GM21515 (cell line): ENCODE measurements at regions not wholly inside any gene's neighbourhood (a gene's known extent, or its start where the extent isn't known, plus 50 kb on each side); places are given as distances from the start of the nearest gene placed in this dataset.

Source experiments
- ATAC-seq: cut with Tn5 transposase; IDR thresholded peaks from one replicate; pipeline ENCODE4 v1.9.1; 2021; ENCODE audit not compliant: unreplicated experiment

- ATAC-seq: no peak
These were observed 308.3 kb upstream of the USP25 start for GRCh38 chr21:15421441-15421881.

- ATAC-seq: no peak
These were observed 307.8 kb upstream of the USP25 start for GRCh38 chr21:15421947-15422346.

GRCh38 chr21:15422783-15423182 is 307.0 kb upstream of the USP25 start:
- ATAC-seq: no peak

DNA sequence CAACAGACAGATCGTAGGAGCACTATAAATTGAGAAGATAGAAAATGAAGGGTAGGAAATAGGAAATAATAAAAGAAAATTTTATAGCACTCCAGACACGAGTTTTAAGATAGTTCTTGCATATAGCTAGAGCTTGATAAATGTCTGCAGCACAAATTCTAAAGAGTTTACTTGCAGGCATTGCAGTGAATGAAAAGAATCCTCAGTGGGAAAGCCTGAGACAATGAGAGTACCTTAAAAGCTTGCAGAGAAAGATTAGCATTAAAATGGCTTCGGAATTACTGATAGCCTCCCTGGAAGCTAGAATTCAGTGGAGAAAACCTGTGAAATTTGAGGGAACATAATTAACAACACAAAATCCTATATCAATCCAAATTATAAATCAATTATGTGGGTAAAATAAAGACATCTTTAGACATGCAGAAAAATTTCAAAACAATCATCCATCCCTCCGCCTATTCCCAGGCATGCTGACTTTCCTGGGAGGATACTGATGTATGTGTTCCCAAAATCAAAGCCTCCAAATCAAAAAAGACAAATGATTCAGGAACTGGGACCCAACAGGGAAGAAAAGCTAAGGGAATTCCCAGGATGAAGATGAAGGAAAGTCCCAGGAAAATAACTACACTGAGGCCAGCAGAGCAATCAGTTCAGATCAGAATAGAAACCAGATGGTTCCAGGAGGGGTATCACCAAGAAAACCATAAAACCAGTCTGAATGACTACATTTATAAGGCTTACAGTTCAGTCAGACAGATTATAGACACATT is 305.9 kb upstream of the USP25 start:
- ATAC-seq: no peak

DNA sequence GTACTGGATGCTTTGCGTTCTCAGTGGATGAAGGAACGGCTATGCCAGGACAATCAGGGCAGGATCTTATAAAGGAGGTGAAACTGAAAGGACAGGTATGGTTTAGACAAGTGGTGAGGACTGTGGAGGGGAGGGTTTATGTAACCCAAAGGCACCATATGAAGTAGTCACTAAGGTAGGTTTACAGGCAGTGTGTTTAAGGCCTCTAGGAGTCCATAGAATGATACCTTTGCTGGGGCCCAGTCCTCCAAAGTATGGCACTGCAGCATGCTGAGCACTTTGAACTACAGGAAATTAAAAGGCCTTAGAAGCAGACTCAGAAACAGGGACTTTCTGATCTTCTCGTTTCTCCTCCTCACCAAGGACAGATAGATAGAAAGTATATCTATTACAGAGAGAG is 304.7 kb upstream of the USP25 start:
- no peak for ATAC-seq

- no peak for ATAC-seq
These were observed 299.8 kb upstream of the USP25 start for GRCh38 chr21:15430023-15430422.

DNA sequence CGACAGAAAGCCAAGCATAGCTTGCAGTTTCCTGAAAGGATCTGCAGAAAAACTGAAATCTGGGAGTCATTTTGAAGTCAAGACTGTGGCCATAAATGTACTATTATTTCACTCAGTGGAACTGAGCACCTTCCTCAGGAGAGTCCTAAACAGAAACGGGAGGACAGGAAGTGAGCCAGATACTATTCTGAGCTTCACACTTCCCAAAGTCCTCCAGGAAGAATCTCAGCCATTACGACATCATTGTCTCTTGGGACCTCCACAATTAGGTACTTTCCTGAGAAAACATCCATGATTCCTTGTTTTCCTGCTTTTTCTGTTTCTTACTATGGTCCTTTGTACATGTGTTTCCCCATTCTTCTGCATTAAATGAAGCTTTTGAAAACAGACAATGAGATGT is 299.2 kb upstream of the USP25 start:
- no peak for ATAC-seq

- ATAC-seq: no peak
These were observed 298.7 kb upstream of the USP25 start for GRCh38 chr21:15431053-15431452.

DNA sequence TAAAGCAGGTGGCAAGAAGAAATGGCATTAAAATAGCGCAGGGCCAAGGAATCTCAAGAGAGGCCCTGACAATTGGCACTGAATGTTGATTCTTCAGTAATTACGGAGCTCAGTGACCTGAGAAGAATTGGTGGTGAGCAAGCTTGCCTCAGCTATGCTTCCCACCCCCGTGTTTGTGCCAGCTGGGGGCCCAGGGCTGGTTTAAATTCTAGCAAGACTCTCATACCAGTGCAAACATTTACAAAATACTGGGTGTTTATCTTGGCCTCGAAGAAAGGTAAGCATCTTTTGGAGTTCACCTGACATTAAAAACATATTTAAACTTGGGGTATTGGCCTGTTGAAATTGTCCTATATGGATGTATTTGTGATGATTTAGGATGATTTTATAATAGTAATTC is 296.7 kb upstream of the USP25 start:
- no peak for ATAC-seq

GRCh38 chr21:15434163-15434905 is 295.4 kb upstream of the USP25 start:
- no peak for ATAC-seq

DNA sequence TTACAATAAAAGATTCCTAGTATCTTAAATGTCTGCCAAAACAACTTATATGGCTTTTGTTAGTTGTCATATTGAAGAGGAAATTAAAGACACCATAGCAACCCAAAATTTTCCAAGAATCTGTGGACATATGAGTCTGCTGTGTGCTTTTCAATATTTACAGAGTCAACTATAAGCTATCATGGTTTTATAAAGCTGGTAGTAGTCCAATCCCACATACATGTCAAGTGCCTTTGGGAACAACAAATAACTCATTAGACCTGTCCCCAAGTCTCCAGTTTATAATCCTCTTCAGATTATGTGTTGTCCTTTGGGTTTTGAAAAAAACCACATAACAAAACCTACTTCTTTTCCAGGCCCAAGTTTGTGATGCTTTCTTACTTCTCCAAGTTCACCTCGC is 293.8 kb upstream of the USP25 start:
- ATAC-seq: no peak

DNA sequence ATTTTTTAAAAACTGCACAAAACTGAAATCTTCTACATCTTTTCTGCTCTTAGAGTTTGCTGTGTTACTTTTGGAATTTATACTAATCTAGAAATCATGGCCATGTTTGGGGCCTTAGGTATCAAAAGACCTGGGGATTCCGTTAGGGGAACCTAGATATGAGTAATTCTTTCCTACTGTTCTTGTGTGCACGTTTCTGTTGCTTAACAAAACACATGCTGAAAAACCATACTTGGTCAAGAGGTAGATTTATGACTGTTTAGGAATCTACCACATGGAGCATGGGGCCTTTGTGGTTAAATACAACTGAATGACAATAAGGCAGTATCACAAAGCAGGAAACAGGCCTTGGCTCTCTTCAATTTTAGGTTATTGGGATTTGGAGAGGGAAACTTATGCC is 291.9 kb upstream of the USP25 start:
- ATAC-seq: peak; percentile 65

DNA sequence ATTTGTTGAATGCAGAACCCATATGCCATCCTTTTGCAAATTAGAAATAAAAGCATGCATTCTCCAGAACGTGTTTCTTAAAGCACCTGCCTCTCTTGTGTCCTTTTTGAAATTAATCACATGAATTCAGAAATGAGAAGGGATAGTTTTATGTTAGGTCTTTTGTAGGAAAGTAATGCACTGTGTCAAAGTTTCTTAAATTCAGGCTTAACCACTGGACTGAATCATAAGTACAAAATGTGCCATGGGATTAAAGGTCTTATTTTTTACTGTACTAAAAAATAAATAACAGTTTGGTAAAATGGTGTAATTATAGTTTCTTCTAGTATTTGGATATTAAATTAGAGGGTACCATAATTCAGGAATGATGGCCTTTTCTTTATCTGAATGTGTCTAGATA is 290.1 kb upstream of the USP25 start:
- ATAC-seq: no peak

DNA sequence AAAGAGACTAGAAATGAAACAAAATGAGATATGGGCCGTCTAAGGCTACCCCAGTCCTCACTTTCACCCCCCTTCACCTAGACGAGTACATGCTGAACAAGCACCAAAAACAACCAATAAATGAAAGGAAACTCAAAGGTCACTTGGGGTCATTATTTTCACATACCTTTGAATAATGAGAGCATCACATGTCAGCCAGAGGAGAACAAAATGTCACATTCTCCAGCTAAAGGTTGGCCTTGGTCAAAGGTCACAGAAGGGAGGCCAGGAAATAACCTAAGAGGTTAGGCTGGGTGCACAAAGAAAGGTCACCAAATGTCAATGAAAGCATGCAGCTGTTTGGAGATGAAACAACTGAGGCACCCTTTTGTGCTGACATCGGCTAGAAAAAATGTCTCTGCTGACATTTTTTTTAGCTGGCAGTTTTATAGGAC is 288.7 kb upstream of the USP25 start:
- ATAC-seq: no peak

GRCh38 chr21:15441992-15442391 is 287.8 kb upstream of the USP25 start:
- no peak for ATAC-seq

DNA sequence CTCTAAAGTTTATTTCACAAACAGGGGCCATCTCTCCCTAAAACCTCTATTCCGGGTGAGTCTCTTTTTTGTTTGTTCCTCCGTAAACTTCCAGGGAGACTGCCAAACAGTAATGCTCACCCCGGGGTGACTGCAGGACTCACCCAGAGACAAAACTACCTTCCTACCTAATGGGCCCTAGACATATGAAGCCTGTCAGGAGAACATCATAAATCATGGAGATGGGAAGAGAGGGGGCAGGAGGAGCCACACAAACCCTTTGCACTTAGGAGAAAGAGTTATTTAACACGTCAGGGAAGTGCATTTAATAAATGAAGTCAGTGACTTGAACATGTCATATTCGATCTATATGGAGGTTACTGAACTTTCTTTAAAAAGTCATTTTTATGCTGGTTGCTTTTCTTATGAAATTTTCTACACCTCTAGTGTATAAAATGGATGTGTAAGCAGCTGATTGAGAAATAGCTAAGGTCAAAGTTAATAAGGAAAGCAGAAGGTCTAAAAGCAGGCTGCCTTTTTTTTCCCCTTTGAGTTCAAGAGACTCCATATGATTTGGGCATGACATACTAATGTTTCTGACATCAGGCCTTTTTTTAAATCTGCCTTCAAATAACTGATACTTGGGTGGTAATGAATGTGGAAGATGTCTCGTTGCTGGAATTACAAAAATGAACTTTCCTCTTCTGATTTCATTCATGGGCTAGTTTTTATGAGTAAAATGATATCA is 286.9 kb upstream of the USP25 start:
- ATAC-seq: no peak

- no peak for ATAC-seq
These were observed 286.1 kb upstream of the USP25 start for GRCh38 chr21:15443740-15444117.

DNA sequence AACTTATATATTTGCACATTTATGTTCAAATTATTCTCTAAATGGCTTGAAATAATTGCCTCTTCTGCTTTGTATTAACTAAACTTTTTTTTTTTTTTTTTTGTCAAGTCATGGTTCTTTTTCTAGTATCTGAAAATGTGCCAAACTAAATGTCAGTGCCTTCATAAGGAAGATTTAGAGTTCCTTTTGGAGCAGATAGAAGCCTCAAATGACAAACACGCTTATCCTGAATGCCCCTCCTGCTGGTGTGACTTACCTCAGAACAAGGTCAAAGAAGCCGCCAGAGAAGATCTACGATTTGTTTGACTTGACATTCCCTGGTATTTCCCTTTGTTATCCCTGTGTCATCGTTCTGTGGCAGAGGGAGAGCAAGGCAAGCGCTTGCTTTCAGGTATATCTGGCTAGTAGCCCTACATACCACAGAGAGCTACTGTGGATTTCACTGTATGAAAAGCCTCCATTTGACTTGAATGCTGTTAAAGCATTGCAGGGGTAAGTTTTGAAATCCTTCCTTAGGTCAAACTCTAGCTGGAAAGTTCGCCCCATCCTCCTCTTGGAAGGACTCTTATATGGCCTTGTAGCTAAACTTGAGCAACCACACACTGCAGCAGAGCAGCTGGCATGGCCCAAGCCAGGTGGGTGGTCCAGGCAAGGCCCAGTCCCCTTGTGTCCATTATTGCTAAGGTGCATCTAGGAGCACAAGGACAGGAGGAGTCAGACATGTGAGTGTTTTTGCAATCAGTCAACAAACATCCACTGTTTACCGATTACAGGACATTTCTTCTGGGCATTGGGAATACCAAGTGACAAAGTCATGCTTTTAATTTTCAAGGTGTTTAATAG is 285.4 kb upstream of the USP25 start:
- ATAC-seq: no peak

GRCh38 chr21:15445327-15445726 is 284.5 kb upstream of the USP25 start:
- peak; percentile 80 for ATAC-seq

DNA sequence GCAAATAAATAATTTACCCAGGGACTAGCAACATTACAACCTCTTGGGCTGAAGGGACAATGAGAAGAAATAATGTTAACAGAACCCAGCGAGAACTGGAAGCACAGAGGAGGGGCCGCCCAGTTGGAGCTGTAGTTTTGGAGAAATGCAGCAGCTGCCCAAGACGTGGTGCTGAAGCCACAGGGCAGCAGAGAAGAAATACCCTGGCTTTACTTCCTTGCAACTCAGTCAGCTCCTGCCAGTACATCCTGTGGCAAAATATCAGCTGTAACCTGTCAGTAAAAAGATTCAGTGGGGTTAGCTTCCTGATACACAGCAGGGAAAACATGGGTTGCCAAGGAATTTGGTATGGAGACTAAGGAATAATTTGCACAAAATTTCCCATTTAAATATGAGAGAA is 283.6 kb upstream of the USP25 start:
- no peak for ATAC-seq

DNA sequence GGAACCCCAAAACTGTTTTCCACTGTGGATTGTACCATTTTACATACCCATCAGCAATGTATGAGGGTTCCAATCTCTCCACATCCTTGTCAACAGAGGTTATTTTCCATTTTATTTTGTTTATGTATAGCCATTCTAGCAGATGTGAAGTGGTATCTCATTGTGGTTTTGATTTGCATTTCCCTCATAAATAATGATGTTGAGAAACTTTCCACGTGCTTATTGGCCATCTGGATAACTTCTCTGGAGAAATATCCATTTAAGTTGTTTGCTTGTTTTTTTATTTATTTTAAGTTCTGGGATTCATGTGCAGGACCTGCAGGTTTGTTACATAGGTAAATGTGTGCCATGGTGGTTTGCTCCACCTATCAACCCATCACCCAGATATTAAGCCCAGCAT is 280.2 kb upstream of the USP25 start:
- ATAC-seq: no peak
